ENCODE measurements at regions not wholly inside any gene's neighbourhood (a gene's known extent, or its start where the extent isn't known, plus 50 kb on each side); places are given as distances from the start of the nearest gene placed in this dataset.

DNA sequence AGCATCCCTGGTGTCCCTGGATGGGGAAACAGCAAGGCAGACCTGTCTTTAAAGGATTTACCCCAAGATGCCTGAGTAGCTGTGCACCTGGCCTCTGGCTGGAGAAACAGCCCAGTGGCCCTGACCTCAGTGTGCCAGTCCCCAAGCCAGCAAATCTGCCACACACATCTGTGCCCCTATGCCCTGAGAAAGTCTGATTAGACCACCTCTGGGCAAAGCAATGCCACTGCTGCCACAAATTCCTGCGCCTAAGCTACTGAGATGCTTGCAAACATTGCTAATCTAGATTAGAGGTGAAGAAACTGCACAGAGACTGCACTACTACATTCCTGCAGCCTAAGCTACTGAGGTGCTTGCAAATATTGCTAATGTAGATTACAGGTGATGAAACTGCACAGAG lies 269.6 kb downstream of the CEMIP2 start:
- Histone ChIP-seq H2AFZ (ENCODE audit: low read depth, low read length) (no peak overlapping the region), H3K9me1 (replicated peaks; ENCODE audit: control insufficient read depth, extremely low read depth, insufficient read depth, low read length) (no peaks in the 10 kb centered on the region), H3K36me3 (ENCODE audit: control insufficient read depth in 2 of 2, extremely low read depth in 1 of 2, insufficient read depth in 2 of 2, low read length in 2 of 2) (no peaks in the 10 kb centered on the region), H3K4me3 (replicated peaks in 1 of 3; ENCODE audit: insufficient read depth in 1 of 3, low read depth in 1 of 3, low read length in 3 of 3) (no peak overlapping the region), H3K9ac (replicated peaks; ENCODE audit: extremely low read depth, insufficient read depth, low read length) (no peak overlapping the region), H3K4me1 (ENCODE audit: control insufficient read depth, extremely low read depth, insufficient read depth, low read length) (no peaks in the 10 kb centered on the region), H4K20me1 (replicated peaks; ENCODE audit: control insufficient read depth, extremely low read depth, insufficient read depth, low read length) (no peaks in the 10 kb centered on the region), H3K4me2 (ENCODE audit: insufficient read depth, low read length) (no peak overlapping the region), H3K27me3 (ENCODE audit: control insufficient read depth in 2 of 2, insufficient read depth in 2 of 2, low read length in 2 of 2) (no peaks in the 10 kb centered on the region), H3K27ac (ENCODE audit: insufficient read depth, low read depth, low read length) (no peak overlapping the region), H3K9me3 (replicated peaks; ENCODE audit: control insufficient read depth, insufficient read depth, low read length) (no peaks in the 10 kb centered on the region), H3K79me2 (ENCODE audit: control insufficient read depth, insufficient read depth, low read length) (no peaks in the 10 kb centered on the region)
- no peak for TF ChIP-seq EZH2 (IDR thresholded peaks at IDR 0.05; ENCODE audit: borderline replicate concordance, low read depth, low read length, severe bottlenecking)
- FAIRE-seq (no peak), DNase-seq (ENCODE audit: low read depth, low spot score) (no peak)
- intact Hi-C loops (cut with micrococcal nuclease): no loop called here
- ChIA-PET POLR2A (no interaction called here), CTCF (no interaction called here)
- BruUV-seq (replicated peaks): no TSS peak
- dilution Hi-C loops (cut with MboI; ENCODE audit: extremely low pct_ligation_motif_present, low sequenced_read_pairs): no loop called here

DNA sequence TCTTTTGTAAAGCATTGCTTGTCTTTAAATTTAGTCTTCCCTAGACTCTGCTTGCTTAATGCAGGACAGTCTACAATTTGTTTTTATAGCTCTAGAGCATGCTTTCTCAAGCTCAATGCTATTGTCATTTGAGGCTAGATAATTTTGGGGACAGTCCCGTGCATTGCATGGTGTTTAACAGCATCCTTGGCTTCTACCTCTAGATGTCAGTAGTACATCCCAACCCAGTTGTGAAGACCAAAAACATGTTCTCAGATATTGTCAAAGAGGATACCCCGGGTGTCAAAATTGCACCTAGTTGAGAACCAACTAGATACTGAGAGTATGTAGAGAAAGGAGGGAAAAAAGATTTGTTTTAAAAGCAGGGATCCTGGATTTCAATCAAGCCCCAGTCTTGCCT lies 277.5 kb downstream of the CEMIP2 start:
- H3K27me3 ChIP-seq (ENCODE audit: control insufficient read depth in 2 of 2, insufficient read depth in 2 of 2, low read length in 2 of 2): peaks cover 0 to 3% of the 10 kb centered on the region in 2 experiments
- H3K4me1 ChIP-seq (ENCODE audit: control insufficient read depth, extremely low read depth, insufficient read depth, low read length): no peaks in the 10 kb centered on the region
- no peak overlapping the region for H3K4me3 ChIP-seq (replicated peaks in 1 of 3; ENCODE audit: insufficient read depth in 1 of 3, low read depth in 1 of 3, low read length in 3 of 3)
- H4K20me1 ChIP-seq (replicated peaks; ENCODE audit: control insufficient read depth, extremely low read depth, insufficient read depth, low read length): no peaks in the 10 kb centered on the region
- no peaks in the 10 kb centered on the region for H3K9me3 ChIP-seq (replicated peaks; ENCODE audit: control insufficient read depth, insufficient read depth, low read length)
- ChIA-PET POLR2A (no interaction called here), CTCF (interaction anchor here (1.0 kb wide), 1 partner anchor 323 kb away, joined by 3 read pairs; no protein-coding TSS in a partner anchor)
- BruUV-seq (replicated peaks): no TSS peak
- dilution Hi-C loops (cut with MboI; ENCODE audit: extremely low pct_ligation_motif_present, low sequenced_read_pairs) (no loop called here), intact Hi-C loops (cut with micrococcal nuclease) (no loop called here)
- FAIRE-seq: no peak
- H3K36me3 ChIP-seq (ENCODE audit: control insufficient read depth in 2 of 2, extremely low read depth in 1 of 2, insufficient read depth in 2 of 2, low read length in 2 of 2): no peaks in the 10 kb centered on the region
- TF ChIP-seq POLR2AphosphoS5 (IDR thresholded peaks at IDR 0.05; ENCODE audit: insufficient read depth, low read depth, low read length) (no peak), JUN (IDR thresholded peaks at IDR 0.05; ENCODE audit: borderline replicate concordance, insufficient read depth, insufficient read length, low read depth) (no peak), MAX (IDR thresholded peaks at IDR 0.05; ENCODE audit: insufficient read depth, insufficient read length) (no peak), POLR2A (IDR thresholded peaks at IDR 0.05; ENCODE audit: low read depth, low read length) (no peak), MYC (IDR thresholded peaks at IDR 0.05; ENCODE audit: low read depth, low read length) (no peak), EZH2 (IDR thresholded peaks at IDR 0.05; ENCODE audit: borderline replicate concordance, low read depth, low read length, severe bottlenecking) (no peak), GATA2 (IDR thresholded peaks at IDR 0.05; ENCODE audit: insufficient read depth, insufficient read length, low read depth, low read length) (no peak), FOS (IDR thresholded peaks at IDR 0.05; ENCODE audit: borderline replicate concordance, insufficient read depth, low read length) (no peak)
- TF ChIP-seq, protein P1, sequence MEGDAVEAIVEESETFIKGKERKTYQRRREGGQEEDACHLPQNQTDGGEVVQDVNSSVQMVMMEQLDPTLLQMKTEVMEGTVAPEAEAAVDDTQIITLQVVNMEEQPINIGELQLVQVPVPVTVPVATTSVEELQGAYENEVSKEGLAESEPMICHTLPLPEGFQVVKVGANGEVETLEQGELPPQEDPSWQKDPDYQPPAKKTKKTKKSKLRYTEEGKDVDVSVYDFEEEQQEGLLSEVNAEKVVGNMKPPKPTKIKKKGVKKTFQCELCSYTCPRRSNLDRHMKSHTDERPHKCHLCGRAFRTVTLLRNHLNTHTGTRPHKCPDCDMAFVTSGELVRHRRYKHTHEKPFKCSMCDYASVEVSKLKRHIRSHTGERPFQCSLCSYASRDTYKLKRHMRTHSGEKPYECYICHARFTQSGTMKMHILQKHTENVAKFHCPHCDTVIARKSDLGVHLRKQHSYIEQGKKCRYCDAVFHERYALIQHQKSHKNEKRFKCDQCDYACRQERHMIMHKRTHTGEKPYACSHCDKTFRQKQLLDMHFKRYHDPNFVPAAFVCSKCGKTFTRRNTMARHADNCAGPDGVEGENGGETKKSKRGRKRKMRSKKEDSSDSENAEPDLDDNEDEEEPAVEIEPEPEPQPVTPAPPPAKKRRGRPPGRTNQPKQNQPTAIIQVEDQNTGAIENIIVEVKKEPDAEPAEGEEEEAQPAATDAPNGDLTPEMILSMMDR (IDR thresholded peaks at IDR 0.05; ENCODE audit: extremely low read depth in 1 of 2, insufficient read depth in 1 of 2, low read depth in 1 of 2, low read length in 2 of 2): no peak
- H3K4me2 ChIP-seq (ENCODE audit: insufficient read depth, low read length): no peak overlapping the region
- H3K9ac ChIP-seq (replicated peaks; ENCODE audit: extremely low read depth, insufficient read depth, low read length): no peak overlapping the region
- no peak overlapping the region for H3K27ac ChIP-seq (ENCODE audit: insufficient read depth, low read depth, low read length)
- no peaks in the 10 kb centered on the region for H3K9me1 ChIP-seq (replicated peaks; ENCODE audit: control insufficient read depth, extremely low read depth, insufficient read depth, low read length)
- no peak for DNase-seq (ENCODE audit: low read depth, low spot score)
- no peak overlapping the region for H2AFZ ChIP-seq (ENCODE audit: low read depth, low read length)
- no peaks in the 10 kb centered on the region for H3K79me2 ChIP-seq (ENCODE audit: control insufficient read depth, insufficient read depth, low read length)

All from endothelial cell of umbilical vein (primary cell).